Activated CD4-positive, alpha-beta T cell treated with anti-CD3 and anti-CD28 coated beads for 48 hours (primary cell): ENCODE measurements at regions not wholly inside any gene's neighbourhood (a gene's known extent, or its start where the extent isn't known, plus 50 kb on each side); places are given as distances from the start of the nearest gene placed in this dataset.

Source experiments
- DNase-seq: peaks from one replicate; pipeline ENCODE4 v3.0.0-alpha.2; 2020

DNA sequence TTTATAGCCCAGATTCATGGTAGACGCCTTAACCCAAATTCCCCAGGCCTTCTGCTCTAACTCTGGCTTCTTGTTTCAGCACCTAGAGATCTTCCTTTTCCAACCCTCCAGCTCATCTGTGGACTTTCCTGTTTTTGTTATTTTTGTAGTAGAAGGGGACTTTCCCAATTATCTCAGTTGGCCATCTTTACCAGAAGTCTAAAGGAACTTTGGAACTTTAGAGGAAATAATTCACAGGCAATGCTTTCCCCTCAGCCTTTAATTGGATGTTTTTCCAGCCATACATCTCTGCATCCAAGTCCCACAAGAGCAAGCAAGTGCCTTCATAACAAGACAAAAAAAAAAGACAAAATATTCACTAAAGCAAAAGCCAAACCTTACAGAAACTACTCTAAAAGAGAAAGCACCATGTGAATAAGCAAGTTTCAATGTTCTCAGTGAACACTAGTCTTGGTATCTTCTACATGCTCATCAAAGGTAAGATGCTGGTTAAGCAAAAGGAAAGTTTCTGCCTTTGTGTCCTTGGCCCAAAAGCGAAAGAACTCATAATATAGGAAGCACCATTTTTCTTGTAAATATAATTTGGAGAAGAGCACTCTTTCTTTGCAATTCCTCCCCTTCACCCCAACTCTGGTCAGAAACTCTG is 377.3 kb downstream of the SETD4 start:
- DNase-seq = no peak

- no peak for DNase-seq
Observed at GRCh38 chr21:35681946-35682345, 378.4 kb downstream of the SETD4 start.

DNA sequence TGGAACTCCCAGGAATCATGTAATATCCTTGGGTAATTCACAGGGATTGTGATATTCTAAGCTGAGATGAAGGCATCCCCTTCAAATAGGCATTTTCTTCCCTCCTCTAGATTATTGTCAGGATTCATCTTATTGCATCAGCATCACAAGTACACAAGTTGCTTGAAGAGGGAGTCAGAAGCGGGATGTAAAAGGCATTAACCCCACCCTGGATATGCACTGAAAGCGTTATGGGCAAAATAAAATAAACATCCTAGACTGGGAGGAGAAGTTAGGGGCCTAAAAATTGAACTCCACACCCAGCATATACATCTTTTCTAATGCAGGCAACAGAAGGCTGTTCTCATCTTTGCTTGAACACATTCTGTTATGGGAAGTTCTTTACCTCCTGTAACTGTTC is 381.2 kb downstream of the SETD4 start:
- DNase-seq = no peak

- DNase-seq = no peak
Observed at GRCh38 chr21:35678393-35678792, 381.9 kb downstream of the SETD4 start.

- no peak for DNase-seq
Observed at GRCh38 chr21:35677298-35677841, 383.0 kb downstream of the SETD4 start.

GRCh38 chr21:35674895-35675470 is 385.3 kb downstream of the SETD4 start:
- DNase-seq = no peak

- no peak for DNase-seq
Observed at GRCh38 chr21:35674091-35674671, 386.1 kb downstream of the SETD4 start.

GRCh38 chr21:35672313-35672712 is 388.0 kb downstream of the SETD4 start:
- DNase-seq = no peak

DNA sequence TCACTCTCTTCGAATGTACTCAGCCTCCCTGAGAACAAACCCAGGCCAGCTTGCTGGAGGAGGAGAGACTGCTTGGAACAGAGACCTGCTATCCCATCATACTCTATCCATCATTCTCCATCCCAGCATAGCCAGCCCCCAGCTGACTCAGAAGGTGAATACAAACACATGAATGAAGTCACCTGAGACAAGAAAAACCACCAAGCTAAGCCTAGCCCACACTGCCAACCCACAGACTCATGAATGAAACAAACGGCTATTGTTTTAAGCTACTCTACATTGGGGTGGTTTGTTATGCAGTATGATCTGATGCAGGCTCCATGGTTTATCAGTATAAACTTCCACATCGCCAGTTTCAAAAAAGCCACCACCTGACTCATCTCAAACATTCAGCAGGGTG is 395.6 kb downstream of the SETD4 start:
- peak; percentile 25 for DNase-seq

- no peak for DNase-seq
Observed at GRCh38 chr21:35663856-35664606, 396.3 kb downstream of the SETD4 start.

GRCh38 chr21:35658242-35658641 is 402.1 kb downstream of the SETD4 start:
- DNase-seq = no peak

DNA sequence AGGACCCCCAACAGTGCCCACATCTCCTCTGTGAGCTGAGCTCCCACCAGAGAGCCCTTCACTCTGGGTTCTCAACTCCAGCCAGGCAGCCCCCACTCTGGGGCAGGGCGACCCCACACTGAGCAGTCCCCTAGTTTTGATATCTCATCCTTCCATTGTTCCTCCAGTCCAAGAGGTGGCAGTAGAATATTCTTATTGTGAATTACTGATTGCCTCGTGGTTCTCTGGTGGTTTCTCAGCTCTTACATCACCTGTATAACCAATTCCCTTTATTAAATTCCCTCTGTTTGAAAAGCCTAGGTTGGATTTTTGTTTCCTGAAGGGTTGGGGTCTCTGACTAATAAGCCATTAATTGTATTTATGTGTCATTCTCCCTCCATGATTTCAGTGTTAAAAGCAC is 407.5 kb downstream of the SETD4 start:
- no peak for DNase-seq

GRCh38 chr21:35652196-35652595 is 408.1 kb downstream of the SETD4 start:
- no peak for DNase-seq

DNA sequence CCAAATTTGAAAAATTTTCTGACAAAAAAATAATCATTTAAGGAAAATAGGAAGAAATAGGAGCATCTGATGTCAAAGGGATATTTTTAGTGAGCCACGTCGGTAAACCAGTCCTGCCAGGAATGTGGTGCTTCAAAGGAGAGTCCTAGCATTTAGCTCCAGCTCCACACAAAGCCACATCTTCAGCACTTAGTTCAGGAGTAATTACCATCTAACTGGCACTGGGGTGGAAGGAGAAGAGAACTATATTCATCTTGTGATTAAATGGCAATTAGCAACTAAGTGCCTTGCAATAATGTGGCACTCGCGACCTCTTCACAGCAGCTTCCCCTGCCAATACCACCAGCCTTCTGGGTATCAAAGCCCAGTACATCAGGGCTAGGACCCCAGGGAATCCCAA is 409.1 kb downstream of the SETD4 start:
- no peak for DNase-seq

- DNase-seq = no peak
Observed at GRCh38 chr21:35649186-35649585, 411.1 kb downstream of the SETD4 start.

- DNase-seq = no peak
Observed at GRCh38 chr21:35648512-35648911, 411.8 kb downstream of the SETD4 start.

GRCh38 chr21:35646606-35647005 is 413.7 kb downstream of the SETD4 start:
- DNase-seq = no peak

DNA sequence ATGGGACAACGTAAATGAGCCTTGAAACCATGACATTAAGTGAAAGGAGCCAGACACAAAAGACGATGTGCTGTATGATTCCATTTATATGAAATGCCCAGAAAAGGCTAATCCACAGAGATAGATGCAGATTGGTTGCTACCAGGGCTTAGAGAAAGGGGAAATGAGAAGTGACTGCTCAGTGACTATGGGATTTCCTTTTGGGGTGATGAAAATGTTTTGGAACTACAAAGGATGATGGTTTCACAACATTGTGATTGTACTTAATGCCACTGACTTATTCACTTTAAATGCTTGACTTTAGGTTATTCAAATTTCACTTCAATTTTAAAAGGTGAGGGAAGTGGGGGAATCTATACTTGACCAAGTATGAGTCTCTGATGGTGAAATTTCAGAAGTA is 414.3 kb downstream of the SETD4 start:
- DNase-seq = no peak

- DNase-seq = no peak
Observed at GRCh38 chr21:35644523-35644922, 415.8 kb downstream of the SETD4 start.

GRCh38 chr21:35643176-35643575 is 417.1 kb downstream of the SETD4 start:
- no peak for DNase-seq

GRCh38 chr21:35641271-35642016 is 418.9 kb downstream of the SETD4 start:
- no peak for DNase-seq

- DNase-seq = no peak
Observed at GRCh38 chr21:35637431-35637830, 422.9 kb downstream of the SETD4 start.

- no peak for DNase-seq
Observed at GRCh38 chr21:35635994-35636393, 424.3 kb downstream of the SETD4 start.
